HL-60 (cell line): ENCODE measurements at regions not wholly inside any gene's neighbourhood (a gene's known extent, or its start where the extent isn't known, plus 50 kb on each side); places are given as distances from the start of the nearest gene placed in this dataset.

Source experiments
- DNase-seq, 2 experiments: peaks; one replicate each; pipeline ENCODE4 v3.0.0-alpha.2; 2010 to 2020; ENCODE audit warnings: low read depth in 1 of 2, low spot score in 1 of 2
- H3K27ac ChIP-seq: fragments of 250-450 bp; sonication (Bioruptor Pico); replicated peaks from 2 replicates; pipeline ENCODE4 v1.5.1; 2020; ENCODE audit warnings: mild to moderate bottlenecking, moderate library complexity
- H3K27me3 ChIP-seq: fragments of 250-450 bp; sonication (Bioruptor Pico); 2 replicates; pipeline ENCODE4 v1.5.1; 2021; ENCODE audit warnings: mild to moderate bottlenecking, moderate library complexity; ENCODE audit not compliant: insufficient read depth, poor library complexity, severe bottlenecking
- H3K4me3 ChIP-seq: replicated peaks from 2 replicates; pipeline ENCODE4 v1.5.1; 2011; ENCODE audit warnings: mild to moderate bottlenecking, control low read depth, low read length; ENCODE audit not compliant: insufficient read depth
- CTCF ChIP-seq: IDR thresholded peaks from one replicate; pipeline ENCODE4 v1.5.1; 2011; ENCODE audit warnings: low read length, control low read depth, inconsistent platforms; ENCODE audit not compliant: insufficient read depth
- GABPA ChIP-seq: IDR thresholded peaks from 2 replicates; pipeline ENCODE4 v1.6.1; 2012; ENCODE audit warnings: low read depth
- POLR2AphosphoS5 ChIP-seq: IDR thresholded peaks from 2 replicates; pipeline ENCODE4 v1.6.1; 2012; ENCODE audit warnings: low read depth
- REST ChIP-seq: IDR thresholded peaks from 2 replicates; pipeline ENCODE4 v1.6.1; 2012; ENCODE audit warnings: low read depth; ENCODE audit not compliant: insufficient replicate concordance
- SPI1 ChIP-seq: IDR thresholded peaks from 2 replicates; pipeline ENCODE4 v1.6.1; 2012; ENCODE audit warnings: low read depth, mild to moderate bottlenecking, borderline replicate concordance

- Histone ChIP-seq H3K27ac (no peak overlapping the region), H3K4me3 (no peak overlapping the region), H3K27me3 (no peaks in the 10 kb centered on the region)
- TF ChIP-seq CTCF = no peak
- TF ChIP-seq POLR2AphosphoS5 = no peak
- no peak for TF ChIP-seq GABPA
- no peak for TF ChIP-seq SPI1
- TF ChIP-seq REST = no peak
- no peak for DNase-seq
Measured at GRCh38 chr16:54689072-54689865, 241.4 kb upstream of the IRX5 start.

- TF ChIP-seq CTCF (no peak), REST (no peak), SPI1 (no peak), POLR2AphosphoS5 (no peak), GABPA (no peak)
- H3K27me3 ChIP-seq = no peaks in the 10 kb centered on the region
- no peak overlapping the region for H3K27ac ChIP-seq
- no peak overlapping the region for H3K4me3 ChIP-seq
- no peak for DNase-seq
Measured at GRCh38 chr16:54688339-54688738, 242.3 kb upstream of the IRX5 start.

DNA sequence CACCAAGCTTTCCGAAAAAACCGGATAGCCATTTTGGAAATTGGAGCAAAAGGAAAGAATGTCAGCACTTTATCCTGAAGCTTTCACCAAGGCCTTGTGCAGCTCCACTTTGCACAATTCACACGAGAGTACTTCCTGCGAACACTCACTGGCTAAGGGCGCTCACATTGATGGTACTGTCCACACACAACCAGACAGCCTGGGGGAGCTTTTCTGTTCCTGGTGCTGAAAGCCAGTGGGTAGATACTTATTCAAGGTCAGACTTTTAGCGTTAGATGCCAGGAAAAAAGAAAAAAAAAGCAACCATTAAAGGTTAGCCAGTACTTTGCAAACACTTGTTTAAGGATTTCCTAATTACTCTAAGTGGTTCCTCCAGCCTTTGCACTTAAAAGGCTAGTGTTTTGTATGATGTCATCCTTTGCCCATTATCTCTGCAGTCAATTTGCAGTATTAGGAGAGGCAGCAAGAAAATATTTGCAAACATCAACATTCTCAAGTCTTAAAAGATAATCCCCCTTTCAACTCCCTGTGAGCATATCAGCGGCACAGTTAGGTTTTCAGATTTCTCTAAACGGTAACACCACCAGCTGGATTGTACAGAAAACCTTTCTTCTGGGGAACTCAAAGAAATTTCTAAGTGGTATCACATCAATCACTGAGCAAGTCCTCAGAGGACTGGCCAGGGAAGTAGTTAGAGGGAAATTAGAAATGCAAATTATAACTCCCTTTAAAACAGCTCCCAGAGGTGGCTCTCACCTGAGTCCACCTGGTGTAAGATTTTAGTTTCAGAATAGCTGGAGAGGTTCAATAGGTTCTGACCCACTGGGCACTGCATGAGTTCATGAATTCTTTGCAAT, 243.4 kb upstream of the IRX5 start:
- no peak for TF ChIP-seq SPI1
- no peak for TF ChIP-seq GABPA
- TF ChIP-seq CTCF = no peak
- TF ChIP-seq POLR2AphosphoS5 = no peak
- TF ChIP-seq REST = no peak

More for the DNA sequence above, 243.4 kb upstream of the IRX5 start:
- Histone ChIP-seq H3K27me3 (no peaks in the 10 kb centered on the region), H3K4me3 (no peak overlapping the region), H3K27ac (no peak overlapping the region)
- no peak for DNase-seq
